Ishikawa (cell line): ENCODE measurements at regions not wholly inside any gene's neighbourhood (a gene's known extent, or its start where the extent isn't known, plus 50 kb on each side); places are given as distances from the start of the nearest gene placed in this dataset.

Source experiments
- CEBPB ChIP-seq: IDR thresholded peaks from 2 replicates; pipeline ENCODE4 v1.6.1; 2012
- CREB1 ChIP-seq: IDR thresholded peaks from 2 replicates; pipeline ENCODE4 v1.6.1; 2012; ENCODE audit warnings: low read depth
- EGR1 ChIP-seq: IDR thresholded peaks from 2 replicates; pipeline ENCODE4 v1.6.1; 2012
- EP300 ChIP-seq: IDR thresholded peaks from 2 replicates; pipeline ENCODE4 v1.6.1; 2012; ENCODE audit warnings: borderline replicate concordance
- FOXM1 ChIP-seq: IDR thresholded peaks from 2 replicates; pipeline ENCODE4 v1.6.1; 2012; ENCODE audit warnings: low read depth, borderline replicate concordance
- MAX ChIP-seq: IDR thresholded peaks from 2 replicates; pipeline ENCODE4 v1.6.1; 2012
- NFIC ChIP-seq: IDR thresholded peaks from 2 replicates; pipeline ENCODE4 v1.6.1; 2012
- RAD21 ChIP-seq: IDR thresholded peaks from 2 replicates; pipeline ENCODE4 v1.6.1; 2012; ENCODE audit warnings: low read depth
- REST ChIP-seq: IDR thresholded peaks from 2 replicates; pipeline ENCODE4 v1.6.1; 2012; ENCODE audit warnings: low read depth, mild to moderate bottlenecking
- TAF1 ChIP-seq: IDR thresholded peaks from 2 replicates; pipeline ENCODE4 v1.6.1; 2012; ENCODE audit warnings: low read depth, mild to moderate bottlenecking
- TEAD4 ChIP-seq: IDR thresholded peaks from 2 replicates; pipeline ENCODE4 v1.6.1; 2012
- USF1 ChIP-seq: IDR thresholded peaks from 2 replicates; pipeline ENCODE4 v1.6.1; 2012
- YY1 ChIP-seq: IDR thresholded peaks from 2 replicates; pipeline ENCODE4 v1.6.1; 2012; ENCODE audit warnings: low read depth
- ZBTB7A ChIP-seq: IDR thresholded peaks from 2 replicates; pipeline ENCODE4 v1.6.1; 2012; ENCODE audit warnings: low read depth

- TF ChIP-seq YY1 = no peak
- no peak for TF ChIP-seq EP300
- TF ChIP-seq USF1 = no peak
- no peak for TF ChIP-seq MAX
- no peak for TF ChIP-seq CEBPB
- TF ChIP-seq TAF1 = no peak
- no peak for TF ChIP-seq FOXM1
- no peak for TF ChIP-seq NFIC
- no peak for TF ChIP-seq ZBTB7A
- TF ChIP-seq REST = no peak
- no peak for TF ChIP-seq RAD21
- no peak for TF ChIP-seq TEAD4
Observed at GRCh38 chr4:149885896-149886295, 70.3 kb upstream of the IQCM start.

GRCh38 chr4:149886786-149887490 lies 71.3 kb upstream of the IQCM start:
- TF ChIP-seq REST = no peak
- TF ChIP-seq NFIC = no peak
- no peak for TF ChIP-seq CREB1
- no peak for TF ChIP-seq CEBPB
- TF ChIP-seq FOXM1 = no peak
- no peak for TF ChIP-seq YY1
- TF ChIP-seq TAF1 = no peak
- no peak for TF ChIP-seq TEAD4
- TF ChIP-seq MAX = no peak

- TF ChIP-seq CREB1 = no peak
- TF ChIP-seq TEAD4 = no peak
- TF ChIP-seq MAX = no peak
- TF ChIP-seq EGR1 = no peak
- TF ChIP-seq EP300 = no peak
- TF ChIP-seq REST = no peak
- no peak for TF ChIP-seq ZBTB7A
- TF ChIP-seq USF1 = no peak
- TF ChIP-seq YY1 = no peak
- no peak for TF ChIP-seq RAD21
- no peak for TF ChIP-seq NFIC
- no peak for TF ChIP-seq CEBPB
Observed at GRCh38 chr4:149889991-149890390, 74.3 kb upstream of the IQCM start.

GRCh38 chr4:149890531-149890930 lies 74.9 kb upstream of the IQCM start:
- no peak for TF ChIP-seq MAX
- no peak for TF ChIP-seq FOXM1
- no peak for TF ChIP-seq REST
- no peak for TF ChIP-seq CREB1
- TF ChIP-seq EGR1 = no peak
- no peak for TF ChIP-seq NFIC
- no peak for TF ChIP-seq EP300
